Stomach (tissue), 8 donors: ENCODE measurements at regions not wholly inside any gene's neighbourhood (a gene's known extent, or its start where the extent isn't known, plus 50 kb on each side); places are given as distances from the start of the nearest gene placed in this dataset.

Experiments used
- DNase-seq, 2 donors: peaks; one replicate each; pipeline versions ENCODE4 v3.0.0 to v3.0.0-alpha.2; 2013 to 2019
- H3K27ac ChIP-seq, 5 donors: fragments of 200-600 bp in 4 of 5; sonication (generic) in 4 of 5; one replicate each; pipeline ENCODE4 v1.5.1; 2013 to 2019; ENCODE audit warnings: mild to moderate bottlenecking in 1 of 5, moderate library complexity in 1 of 5
- H3K27me3 ChIP-seq, 3 donors: fragments of 200-600 bp; sonication (generic); one replicate each; pipeline ENCODE4 v1.5.1; 2017 to 2019; ENCODE audit warnings: mixed run types in 1 of 3
- H3K36me3 ChIP-seq, 4 donors: fragments of 200-600 bp; sonication (generic); 1 replicate in 3 of 4; 2 replicates in 1 of 4; pipeline ENCODE4 v1.5.1; 2016 to 2019
- H3K4me1 ChIP-seq, 4 donors: fragments of 200-600 bp; sonication (generic); one replicate each; pipeline ENCODE4 v1.5.1; 2016 to 2019
- H3K4me3 ChIP-seq, 4 donors: fragments of 200-600 bp; sonication (generic) in 3 of 4; one replicate each; pipeline ENCODE4 v1.5.1; 2016 to 2019; ENCODE audit warnings: mild to moderate bottlenecking in 1 of 4
- H3K9me3 ChIP-seq, 4 donors: fragments of 200-600 bp; sonication (generic); one replicate each; pipeline ENCODE4 v1.5.1; 2016 to 2019
- EP300 ChIP-seq: sonication (generic); formaldehyde crosslinking; IDR thresholded peaks from one replicate; pipeline ENCODE4 v1.6.1; 2017; ENCODE audit warnings: antibody characterized with exemption
- POLR2A ChIP-seq, 4 donors: fragments of 450-650 bp; IDR thresholded peaks; one replicate each; pipeline ENCODE4 v1.6.1; 2016; ENCODE audit warnings: antibody characterized with exemption in 4 of 4, control low read depth in 2 of 4, mild to moderate bottlenecking in 1 of 4, moderate library complexity in 1 of 4
- POLR2AphosphoS5 ChIP-seq, 3 donors: sonication (generic); formaldehyde crosslinking; IDR thresholded peaks; one replicate each; pipeline ENCODE4 v1.6.1; 2016; ENCODE audit warnings: antibody characterized with exemption in 3 of 3
- WGBS, 5 donors: extraction: QIAGEN DNeasy Blood & Tissue Kit in 3 of 5; methylation state at CpG; one replicate each; pipeline versions ENCODE4 v1.1.5 to v1.1.7; 2013 to 2018; 5-methylcytosine and 5-hydroxymethylcytosine counted together
- intact Hi-C: fragments of 100-400 bp; cut with DNase I; formaldehyde crosslinking; loops from one replicate; pipeline ENCODE4 v1.15.1; 2023; ENCODE audit warnings: low total_unique reads
- TF ChIP-seq, protein P1 (sequence below), 7 experiments: fragments of 450-650 bp in 4 of 7; fragments of 200-600 bp in 3 of 7; sonication (generic) in 3 of 7; IDR thresholded peaks; one replicate each; pipeline ENCODE4 v1.5.1; 2016 to 2019; ENCODE audit warnings: antibody characterized with exemption in 7 of 7, control low read depth in 2 of 7, mild to moderate bottlenecking in 1 of 7
- donor health status: healthy with polysubstance abuse.
- donor health status: Bipolar disorder and iron deficiency.
- donor health status: healthy.

DNA sequence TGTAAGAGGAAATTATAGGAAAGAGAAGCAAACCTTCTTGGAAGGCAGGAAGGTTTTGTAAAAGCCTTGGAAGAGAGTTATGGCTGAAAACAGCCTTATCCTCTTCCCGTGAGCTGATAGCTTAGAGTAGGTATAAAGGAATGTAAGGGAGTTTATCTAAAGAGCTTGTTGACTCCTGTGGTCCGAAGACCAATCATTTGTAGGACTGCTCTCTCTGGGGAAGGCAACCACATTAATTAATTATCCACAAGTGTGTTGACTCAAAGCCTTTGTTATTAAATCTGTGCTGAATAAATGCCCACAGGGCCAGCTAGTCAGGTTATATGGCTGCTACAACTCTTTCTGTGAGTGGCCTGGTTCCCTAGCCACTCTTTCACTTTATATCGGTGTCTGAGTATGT lies 452.1 kb upstream of the RASGRP1 start:
- H3K27ac ChIP-seq, result no peak overlapping the region
- no peak for TF ChIP-seq POLR2AphosphoS5 (IDR thresholded peaks at IDR 0.05)
- TF ChIP-seq, protein P1, sequence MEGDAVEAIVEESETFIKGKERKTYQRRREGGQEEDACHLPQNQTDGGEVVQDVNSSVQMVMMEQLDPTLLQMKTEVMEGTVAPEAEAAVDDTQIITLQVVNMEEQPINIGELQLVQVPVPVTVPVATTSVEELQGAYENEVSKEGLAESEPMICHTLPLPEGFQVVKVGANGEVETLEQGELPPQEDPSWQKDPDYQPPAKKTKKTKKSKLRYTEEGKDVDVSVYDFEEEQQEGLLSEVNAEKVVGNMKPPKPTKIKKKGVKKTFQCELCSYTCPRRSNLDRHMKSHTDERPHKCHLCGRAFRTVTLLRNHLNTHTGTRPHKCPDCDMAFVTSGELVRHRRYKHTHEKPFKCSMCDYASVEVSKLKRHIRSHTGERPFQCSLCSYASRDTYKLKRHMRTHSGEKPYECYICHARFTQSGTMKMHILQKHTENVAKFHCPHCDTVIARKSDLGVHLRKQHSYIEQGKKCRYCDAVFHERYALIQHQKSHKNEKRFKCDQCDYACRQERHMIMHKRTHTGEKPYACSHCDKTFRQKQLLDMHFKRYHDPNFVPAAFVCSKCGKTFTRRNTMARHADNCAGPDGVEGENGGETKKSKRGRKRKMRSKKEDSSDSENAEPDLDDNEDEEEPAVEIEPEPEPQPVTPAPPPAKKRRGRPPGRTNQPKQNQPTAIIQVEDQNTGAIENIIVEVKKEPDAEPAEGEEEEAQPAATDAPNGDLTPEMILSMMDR (IDR thresholded peaks at IDR 0.05), result no peak
- WGBS, 5 donors, result 56 to 67% (median 58%) methylated on average over 3 of the region's 3 CpGs
- no peak for DNase-seq
- H3K9me3 ChIP-seq, result peaks cover 0 to 3% (median under 1%) of the 10 kb centered on the region in 4 donors
- H3K4me1 ChIP-seq, result no peaks in the 10 kb centered on the region
- H3K36me3 ChIP-seq, result no peaks in the 10 kb centered on the region
- intact Hi-C loops, result no loop called here
- H3K27me3 ChIP-seq, result no peaks in the 10 kb centered on the region
- no peak overlapping the region for H3K4me3 ChIP-seq

DNA sequence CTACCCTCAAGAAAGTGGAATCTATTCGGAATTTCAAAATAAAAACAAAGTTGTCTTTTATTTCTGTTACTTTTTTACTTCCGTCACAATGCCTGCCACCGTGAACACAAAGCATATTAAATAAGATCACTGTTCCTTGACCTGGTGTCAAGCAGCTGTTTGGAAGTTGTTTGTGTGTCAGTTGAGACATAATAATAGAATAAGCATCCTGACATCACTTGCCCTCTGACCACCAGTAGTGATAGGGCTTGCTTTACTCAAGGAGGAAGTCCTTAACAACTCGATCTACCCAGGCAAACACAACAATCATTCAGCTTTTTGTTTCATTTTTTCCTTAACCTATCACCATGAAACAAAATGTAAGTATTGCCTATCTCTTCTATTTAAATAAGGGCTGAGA lies 454.4 kb upstream of the RASGRP1 start:
- intact Hi-C loops, result no loop called here
- WGBS, 5 donors, result 40 to 59% (median 48%) methylated on average over 4 of the region's 4 CpGs
- H3K9me3 ChIP-seq, result peaks cover 0 to 3% (median 0%) of the 10 kb centered on the region in 4 donors
- no peaks in the 10 kb centered on the region for H3K27me3 ChIP-seq
- H3K27ac ChIP-seq, result no peak overlapping the region
- no peaks in the 10 kb centered on the region for H3K36me3 ChIP-seq
- H3K4me1 ChIP-seq, result no peaks in the 10 kb centered on the region
- DNase-seq, result no peak
- TF ChIP-seq, protein P1 (IDR thresholded peaks at IDR 0.05), result no peak
- H3K4me3 ChIP-seq, result no peak overlapping the region

DNA sequence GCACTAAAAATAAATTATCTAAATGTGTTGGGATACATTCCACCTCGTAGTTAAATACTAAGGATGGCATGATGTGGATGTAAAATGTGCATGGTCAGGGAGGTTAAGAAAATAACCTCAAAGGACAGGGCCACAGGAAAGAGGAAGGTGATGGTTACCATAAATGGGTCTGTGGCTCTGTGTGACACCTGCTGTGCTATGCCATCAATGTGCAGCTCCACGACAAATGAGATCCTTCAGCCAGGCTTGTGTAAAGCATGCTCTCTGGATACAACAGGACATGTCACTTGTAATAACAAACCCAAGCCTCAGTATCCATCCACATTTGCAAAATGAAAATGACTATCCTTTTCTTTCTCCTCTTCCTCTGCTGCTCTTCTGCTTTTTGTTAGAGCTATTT lies 456.7 kb upstream of the RASGRP1 start:
- H3K9me3 ChIP-seq, result no peaks in the 10 kb centered on the region
- no peaks in the 10 kb centered on the region for H3K36me3 ChIP-seq
- intact Hi-C loops, result no loop called here
- TF ChIP-seq POLR2AphosphoS5 (IDR thresholded peaks at IDR 0.05) (no peak), POLR2A (IDR thresholded peaks at IDR 0.05) (no peak), EP300 (no peak)
- TF ChIP-seq, protein P1 (IDR thresholded peaks at IDR 0.05), result no peak
- H3K27me3 ChIP-seq, result no peaks in the 10 kb centered on the region
- WGBS, 5 donors, result 63 to 77% (median 74%) methylated on average over 2 of the region's 2 CpGs
- no peak for DNase-seq
- H3K4me3 ChIP-seq, result no peak overlapping the region
- H3K27ac ChIP-seq, result no peak overlapping the region
- no peaks in the 10 kb centered on the region for H3K4me1 ChIP-seq

DNA sequence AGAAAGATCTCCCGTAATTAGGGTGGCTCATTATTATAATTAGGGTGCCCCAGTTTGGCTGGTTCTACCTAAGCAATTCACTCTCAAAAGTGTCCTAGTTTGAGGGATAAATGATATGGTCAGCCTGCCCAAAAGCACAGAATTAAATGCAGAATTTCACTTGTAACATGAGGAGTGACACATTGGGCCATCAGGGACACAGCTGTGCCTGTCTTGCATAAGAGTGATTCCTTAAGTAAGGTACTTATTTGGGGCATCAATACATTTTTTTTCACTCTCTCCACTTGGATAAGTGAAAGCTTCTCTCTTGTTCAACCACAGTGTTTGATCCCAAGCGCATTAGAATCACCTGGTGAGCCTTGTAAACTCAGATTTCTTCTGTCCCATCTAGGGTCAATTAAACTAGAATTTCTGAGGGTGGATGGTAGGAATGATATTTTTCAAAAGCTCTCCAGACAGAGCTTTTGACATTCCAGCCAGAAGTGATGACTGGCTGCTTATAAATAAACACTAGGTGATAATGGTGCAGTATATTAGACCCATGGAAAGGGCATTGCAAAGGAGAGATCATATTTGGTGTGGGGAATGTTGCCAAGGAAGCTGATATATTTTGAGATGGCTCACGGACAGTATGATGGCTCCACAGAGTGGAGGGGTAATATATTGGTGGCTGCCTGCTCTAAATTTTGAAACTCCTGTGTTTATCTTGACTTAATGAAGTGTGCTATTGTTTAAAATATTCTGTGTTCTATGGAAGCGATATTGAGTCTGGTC lies 458.1 kb upstream of the RASGRP1 start:
- 84 to 91% (median 91%) methylated on average over 4 of the region's 4 CpGs for WGBS, 5 donors

More for the DNA sequence above, 458.1 kb upstream of the RASGRP1 start:
- no peaks in the 10 kb centered on the region for H3K36me3 ChIP-seq
- H3K27ac ChIP-seq, result no peak overlapping the region
- H3K4me3 ChIP-seq, result no peak overlapping the region
- TF ChIP-seq POLR2A (IDR thresholded peaks at IDR 0.05), result no peak
- TF ChIP-seq EP300, result no peak
- TF ChIP-seq POLR2AphosphoS5 (IDR thresholded peaks at IDR 0.05), result no peak
- TF ChIP-seq, protein P1 (IDR thresholded peaks at IDR 0.05), result no peak
- no peaks in the 10 kb centered on the region for H3K4me1 ChIP-seq
- DNase-seq, result no peak
- intact Hi-C loops, result no loop called here
- H3K9me3 ChIP-seq, result no peaks in the 10 kb centered on the region
- H3K27me3 ChIP-seq, result no peaks in the 10 kb centered on the region
